Myocyte (in vitro differentiated cells): ENCODE measurements at regions not wholly inside any gene's neighbourhood (a gene's known extent, or its start where the extent isn't known, plus 50 kb on each side); places are given as distances from the start of the nearest gene placed in this dataset.
"Not testable (repeated sequence)": the region's sequence is repeated elsewhere in the genome, so short reads cannot be mapped to it uniquely, and the experiment has no call there.

Source experiments
- DNase-seq: peaks from one replicate; pipeline ENCODE4 v3.0.0-alpha.2; 2012; ENCODE audit warnings: low read depth

DNA sequence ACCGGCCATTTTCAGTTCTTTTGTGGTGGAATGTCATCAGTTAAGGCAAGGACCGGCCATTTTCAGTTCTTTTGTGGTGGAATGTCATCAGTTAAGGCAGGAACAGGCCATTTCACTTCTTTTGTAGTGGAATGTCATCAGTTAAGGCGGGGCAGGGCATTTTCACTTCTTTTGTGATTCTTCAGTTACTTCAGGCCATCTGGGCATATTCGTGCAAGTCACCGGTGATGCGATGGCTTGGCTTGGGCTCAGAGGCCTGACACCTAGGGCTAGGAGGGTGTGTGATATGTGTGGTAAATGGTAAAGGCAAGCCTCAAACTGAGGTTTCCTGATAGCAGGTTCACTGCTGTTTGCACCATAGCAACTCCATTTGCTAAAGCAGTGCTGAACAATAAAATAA, 293.2 kb upstream of the SEMA6A start:
- DNase-seq, result not testable (repeated sequence)

DNA sequence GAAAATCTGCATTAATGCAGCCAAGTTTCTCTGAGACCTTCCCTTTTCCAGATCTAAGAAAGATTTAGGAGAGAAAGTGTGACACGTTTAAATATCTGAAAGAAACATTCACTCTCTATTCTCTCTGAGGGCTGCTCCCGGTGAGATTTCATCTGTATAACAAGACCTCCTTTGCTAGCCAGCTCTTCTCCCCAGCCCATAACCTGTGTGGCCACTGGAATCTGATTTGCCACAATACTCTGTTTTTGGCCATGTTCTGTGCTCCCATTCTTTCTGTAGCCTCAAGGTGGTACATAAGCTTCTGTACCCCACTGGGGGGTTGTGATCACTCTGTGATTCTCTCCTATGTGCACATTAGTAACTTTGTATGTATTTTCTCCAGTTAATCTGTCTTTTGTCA, 291.0 kb upstream of the SEMA6A start:
- no peak for DNase-seq

DNA sequence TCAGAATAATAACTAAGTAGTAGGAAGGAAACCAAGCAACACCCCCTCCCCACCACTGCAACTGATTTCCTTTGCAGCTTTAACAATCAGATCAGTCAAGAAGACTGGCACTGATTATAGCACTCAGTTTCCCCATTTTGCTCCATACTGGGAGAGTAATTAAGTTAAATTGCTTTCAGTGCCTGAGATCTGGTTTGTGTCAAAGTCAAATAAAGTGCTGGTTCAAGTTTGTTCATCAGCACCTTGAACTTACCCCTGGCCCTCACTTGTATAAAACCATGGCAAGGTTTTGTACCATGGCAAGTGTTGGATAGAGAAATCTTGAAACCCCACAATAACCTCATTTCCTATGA, 290.2 kb upstream of the SEMA6A start:
- no peak for DNase-seq

DNA sequence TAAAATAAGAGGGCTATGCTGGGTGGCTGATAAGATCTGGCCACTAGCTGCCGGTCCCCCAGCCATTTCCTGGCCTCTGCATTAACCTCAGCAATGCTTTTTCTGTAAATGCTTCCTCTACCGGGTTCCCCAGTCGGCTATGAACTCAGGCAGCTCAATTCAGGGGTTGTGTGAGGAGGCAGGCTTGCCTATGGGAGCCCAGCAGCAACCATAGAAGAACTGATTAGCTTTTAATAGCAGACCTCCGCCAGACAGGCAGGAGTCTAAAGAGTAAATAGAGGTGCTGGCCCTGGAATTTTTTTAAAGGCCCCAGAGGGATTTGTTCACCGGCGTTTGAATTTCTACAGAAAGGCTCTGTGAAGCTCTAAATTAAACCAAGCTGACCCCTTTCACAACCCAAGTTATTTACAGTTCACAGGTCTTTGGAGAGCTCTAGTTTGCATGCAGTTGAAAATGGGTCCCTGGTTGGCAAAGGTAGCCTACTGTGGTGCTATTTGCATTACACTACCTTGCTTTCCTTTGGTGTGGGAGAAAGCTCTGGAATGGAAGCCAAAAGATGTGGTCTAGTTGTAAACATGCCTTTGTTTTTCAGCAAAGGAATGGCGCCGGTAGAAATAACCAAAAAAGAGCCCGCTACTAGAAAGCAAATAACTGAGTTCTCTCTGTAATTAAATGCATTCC, 289.7 kb upstream of the SEMA6A start:
- DNase-seq, result no peak

DNA sequence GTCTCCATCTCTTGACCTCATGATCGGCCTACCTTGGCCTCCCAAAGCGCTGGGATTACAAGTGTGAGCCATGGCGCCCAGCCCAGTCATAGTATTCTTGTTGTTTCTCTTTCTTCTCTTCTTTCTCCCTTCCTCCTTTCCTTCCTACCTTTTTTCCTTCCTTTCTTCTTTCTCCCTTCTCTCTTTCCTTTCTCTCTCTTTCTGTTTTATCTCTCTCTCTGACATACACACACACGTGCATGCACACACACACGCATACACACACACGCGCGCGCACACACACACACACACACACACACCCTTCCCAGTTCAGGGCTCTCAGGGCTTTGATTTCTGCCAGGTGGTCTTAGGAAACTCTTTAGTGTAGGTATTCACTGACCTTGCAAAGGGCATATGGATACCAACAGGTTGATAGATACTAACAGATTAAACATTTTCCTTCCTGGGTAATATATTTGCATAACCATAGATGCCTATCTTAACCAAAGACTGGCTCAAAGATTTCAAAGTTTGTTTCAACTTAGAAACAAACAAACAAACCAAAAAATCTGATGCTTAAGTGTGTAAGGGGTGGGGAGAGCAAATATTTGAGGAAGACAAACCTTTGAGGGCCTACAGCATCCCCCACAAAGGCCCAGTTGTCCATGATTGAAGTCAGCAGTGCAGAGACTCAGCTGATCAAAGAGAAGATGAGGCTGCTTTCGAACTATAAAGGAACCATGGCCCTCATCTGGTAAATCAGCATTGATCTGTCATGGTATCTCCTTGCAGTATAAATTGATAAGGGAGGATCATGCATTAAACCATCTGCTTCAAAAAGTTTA, 288.2 kb upstream of the SEMA6A start:
- DNase-seq, result no peak

DNA sequence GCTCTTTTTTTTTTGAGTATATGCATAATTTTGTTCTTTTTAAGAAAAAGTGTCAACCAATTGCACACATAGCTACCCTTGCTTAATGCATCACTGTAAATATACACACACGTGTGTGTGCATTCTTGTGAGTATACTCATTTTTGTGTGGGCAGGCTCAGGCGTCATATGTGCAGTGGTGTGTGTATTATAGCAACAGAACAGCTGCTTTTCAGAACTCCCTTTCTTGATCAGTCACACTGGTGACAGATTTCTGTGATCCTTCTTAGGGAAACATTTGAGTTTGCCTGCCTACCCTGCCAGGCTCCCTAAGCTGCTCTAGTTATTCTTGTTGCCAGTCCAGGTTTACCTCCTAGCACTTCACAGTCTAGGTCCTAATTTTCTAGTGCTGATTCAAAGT, 287.0 kb upstream of the SEMA6A start:
- DNase-seq, result no peak

DNA sequence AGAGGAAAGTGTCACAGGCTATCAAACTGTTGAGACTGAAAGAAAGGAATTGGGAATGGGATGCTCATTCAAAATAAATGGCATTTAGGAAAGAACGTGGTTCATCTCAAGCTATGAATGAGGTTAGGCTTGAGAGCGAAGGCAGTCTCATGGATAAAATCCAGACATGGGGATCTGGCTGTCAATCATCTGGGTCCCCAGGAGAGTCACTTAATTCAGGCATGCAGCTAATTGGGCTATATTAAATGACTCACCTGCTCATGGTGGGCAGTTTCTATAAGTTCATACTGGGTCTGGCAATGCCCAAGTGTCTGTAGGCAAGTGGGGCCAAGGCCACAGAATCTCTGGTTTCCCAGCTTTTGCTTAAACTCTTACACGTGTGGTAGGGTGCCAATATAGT, 286.5 kb upstream of the SEMA6A start:
- no peak for DNase-seq

DNA sequence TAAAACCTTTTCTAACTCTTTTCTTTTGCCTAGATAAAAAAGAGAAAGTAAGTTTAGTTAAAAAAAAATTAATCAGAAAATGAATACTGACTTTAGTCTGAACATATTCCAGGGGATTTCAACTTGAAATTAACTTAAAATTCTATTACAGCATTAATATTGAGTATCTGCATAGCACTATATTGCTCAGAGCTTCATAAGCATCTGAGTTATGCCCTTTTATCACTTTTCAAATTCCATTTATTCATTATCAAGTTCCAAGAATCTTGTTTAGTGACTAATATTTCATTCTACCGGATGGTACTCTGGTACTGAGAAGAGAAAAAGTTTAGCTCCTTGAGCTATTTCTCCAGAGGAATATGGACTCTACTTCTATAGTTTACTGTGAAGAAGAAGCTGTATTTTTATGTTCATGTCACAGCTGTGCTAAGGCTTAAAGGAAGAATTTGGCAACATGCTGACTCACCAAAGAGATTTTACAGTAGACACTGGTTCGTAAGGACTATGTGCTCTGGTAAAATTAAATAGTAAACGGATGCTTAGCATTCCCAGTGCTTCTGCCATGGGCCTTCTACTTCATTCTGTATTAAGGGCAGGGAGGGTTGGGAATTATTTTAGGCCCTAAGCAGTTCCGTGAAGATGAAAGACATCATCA, 285.2 kb upstream of the SEMA6A start:
- peak; percentile 1 for DNase-seq

DNA sequence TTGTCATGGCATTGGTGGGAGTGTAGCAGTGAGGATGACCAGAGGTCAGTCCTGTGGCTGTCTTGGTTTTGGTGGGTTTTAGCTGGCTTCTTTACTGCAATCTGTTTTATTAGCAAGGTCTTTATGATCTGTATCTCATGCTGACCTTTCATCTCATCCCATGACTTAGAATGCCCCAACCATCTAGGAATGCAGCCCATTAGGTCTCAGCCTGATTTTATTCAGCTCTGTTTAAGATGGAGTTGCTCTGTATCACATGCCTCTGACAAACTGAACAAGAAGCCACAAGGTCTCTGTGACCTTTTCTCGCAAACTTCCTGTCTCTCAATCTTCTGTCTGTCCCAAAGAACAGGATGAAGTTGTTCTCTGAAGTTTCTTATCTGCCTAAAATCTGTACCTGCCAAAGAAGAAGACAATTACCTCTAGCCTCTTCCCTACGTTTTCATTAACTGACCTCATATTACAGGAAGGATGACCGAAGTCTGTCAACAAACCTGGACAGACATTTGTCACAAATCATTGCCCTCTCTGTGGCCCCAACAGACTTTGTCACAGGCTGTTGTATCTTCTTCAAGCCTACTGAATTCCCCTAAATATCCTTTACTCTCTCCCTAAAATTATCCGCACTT, 284.2 kb upstream of the SEMA6A start:
- DNase-seq, result no peak

DNA sequence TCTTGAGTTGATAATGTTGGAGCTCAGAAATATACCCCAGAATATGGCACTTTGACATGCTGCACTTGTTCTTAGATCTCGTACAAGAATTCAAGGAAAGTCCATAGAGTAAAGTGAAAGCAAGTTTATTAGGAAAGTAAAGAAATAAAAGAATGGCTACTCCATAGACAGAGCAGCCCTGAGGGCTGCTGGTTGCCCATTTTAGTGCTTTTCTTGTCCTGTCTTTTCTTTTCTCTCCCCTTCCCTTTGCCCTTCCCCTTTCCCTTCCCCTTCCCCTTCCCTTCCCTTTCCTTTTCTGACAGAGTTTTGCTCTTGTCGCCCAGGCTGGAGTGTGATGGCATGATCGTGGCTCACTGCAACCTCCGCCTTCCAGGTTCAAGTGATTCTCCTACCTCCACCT, 283.4 kb upstream of the SEMA6A start:
- not testable (repeated sequence) for DNase-seq

DNA sequence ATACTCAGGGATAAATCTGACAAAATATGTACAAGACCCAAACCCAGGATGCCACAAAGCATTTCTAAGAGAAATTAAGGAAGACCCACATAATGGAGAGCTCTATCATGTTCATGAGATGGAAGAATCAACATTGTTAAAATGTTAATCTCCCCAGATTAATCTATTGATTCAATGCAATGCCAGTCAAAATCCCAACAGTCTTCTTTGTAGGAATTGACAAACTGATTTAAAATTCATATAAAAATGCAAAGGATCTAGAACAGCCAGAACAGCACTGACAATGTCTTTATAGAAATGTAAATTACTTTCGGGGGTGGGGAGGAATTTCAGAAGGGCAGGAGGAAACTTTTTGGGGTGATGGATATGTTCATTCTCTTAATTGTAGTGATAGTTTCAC, 281.6 kb upstream of the SEMA6A start:
- DNase-seq, result no peak

DNA sequence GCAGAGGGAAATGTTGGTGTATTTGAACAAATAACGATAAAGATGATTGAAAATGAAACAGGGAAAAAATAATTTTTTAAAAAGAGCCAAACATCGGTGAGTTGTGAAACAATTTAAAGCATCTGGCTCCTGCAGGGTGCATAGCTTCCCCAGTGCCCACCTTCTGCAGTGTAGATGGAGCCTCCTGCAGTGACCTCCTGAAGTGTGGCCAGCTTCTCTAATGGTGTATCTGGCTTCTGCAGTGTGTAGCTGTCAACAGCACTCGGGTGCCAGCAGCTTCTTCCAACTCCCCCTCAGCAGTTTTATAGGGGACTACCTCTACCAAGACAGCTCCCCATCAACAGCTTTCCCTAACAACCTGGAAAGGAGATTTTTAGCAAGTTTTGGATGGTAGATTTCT, 279.4 kb upstream of the SEMA6A start:
- DNase-seq, result no peak

DNA sequence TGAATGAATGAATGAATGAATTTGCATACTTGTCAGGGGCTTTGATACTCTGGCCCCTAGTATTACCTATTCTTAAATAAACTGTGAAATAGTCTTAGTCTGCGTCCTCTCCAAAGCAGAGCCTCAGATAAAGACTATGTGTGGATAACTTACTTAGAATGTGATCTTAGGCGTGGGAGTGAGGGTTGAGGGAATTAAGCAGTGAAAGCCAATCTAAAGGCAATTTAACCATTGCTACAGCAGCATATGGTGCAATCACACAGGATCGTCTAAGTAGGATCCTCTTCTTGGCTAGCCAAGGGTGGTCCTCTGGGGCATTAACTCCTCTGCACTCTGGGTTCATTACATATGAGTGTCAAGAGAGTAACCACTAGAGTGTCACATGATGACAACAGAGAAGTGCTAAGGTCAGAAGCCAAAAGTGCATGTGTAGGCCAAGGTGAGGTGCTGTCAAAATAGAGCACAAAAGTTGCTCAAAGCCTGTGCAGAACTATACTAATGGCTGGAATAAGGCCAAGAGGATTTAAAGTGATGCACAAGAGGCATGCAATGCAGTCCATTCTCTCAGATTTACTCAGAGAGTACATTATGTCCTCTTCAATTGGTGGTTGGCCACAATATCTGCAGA, 274.4 kb upstream of the SEMA6A start:
- no peak for DNase-seq

DNA sequence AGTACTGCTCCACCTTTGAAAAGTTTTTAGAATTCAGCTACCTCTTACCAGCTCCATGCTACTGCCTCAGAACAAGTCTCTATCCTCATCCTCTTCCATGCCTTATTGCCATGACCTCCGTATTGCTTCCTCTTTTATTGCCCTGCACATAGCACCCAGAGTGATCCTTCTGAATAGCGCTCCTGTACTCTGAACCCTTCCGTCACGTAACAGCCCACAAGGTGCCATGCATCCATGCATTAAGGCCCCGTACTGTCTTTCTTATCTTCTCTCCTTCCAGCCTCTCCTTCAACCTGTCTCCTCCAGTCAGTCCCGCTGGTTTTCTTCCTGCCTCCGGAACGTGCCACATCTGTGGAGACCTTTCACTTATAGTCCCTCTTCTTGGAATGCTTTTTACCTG, 273.3 kb upstream of the SEMA6A start:
- DNase-seq, result no peak

DNA sequence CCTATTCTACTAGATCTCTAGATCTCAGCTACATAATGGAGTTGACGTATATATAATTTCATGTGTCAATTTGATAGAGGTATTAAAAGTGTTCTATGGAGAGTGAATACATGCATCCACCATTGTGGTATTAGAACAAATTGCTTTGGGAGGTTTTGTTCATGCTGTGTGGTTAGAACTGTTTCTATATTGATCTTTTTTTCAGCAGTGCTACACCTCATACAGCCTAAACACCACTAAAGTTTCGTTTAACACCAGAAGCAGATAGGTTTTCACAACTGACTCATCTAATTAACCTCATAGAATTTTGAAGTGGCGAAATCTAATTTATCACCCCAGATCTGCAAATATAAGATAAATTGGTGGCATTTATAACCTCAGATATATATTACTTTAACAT, 269.4 kb upstream of the SEMA6A start:
- no peak for DNase-seq

DNA sequence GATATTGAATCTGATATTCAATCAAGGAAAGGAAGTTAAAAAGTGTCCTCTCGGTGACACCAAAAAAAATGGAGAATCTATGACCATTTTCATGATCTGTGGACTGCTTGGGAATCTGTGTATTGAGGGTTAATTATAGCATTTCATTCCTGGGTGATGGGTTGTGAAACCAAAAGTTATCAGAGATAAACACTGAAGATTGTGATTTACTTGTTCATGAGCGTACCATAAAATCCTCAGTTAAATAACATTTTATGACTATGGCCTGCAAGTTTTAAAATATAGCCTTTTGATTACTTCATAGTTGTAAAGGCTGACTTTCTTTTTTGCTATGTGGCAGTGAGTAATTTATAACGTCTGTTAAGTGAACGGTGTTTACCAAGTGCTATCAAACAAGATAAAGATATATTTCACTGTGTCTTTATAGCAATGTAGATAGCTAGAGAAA, 267.9 kb upstream of the SEMA6A start:
- DNase-seq, result no peak

DNA sequence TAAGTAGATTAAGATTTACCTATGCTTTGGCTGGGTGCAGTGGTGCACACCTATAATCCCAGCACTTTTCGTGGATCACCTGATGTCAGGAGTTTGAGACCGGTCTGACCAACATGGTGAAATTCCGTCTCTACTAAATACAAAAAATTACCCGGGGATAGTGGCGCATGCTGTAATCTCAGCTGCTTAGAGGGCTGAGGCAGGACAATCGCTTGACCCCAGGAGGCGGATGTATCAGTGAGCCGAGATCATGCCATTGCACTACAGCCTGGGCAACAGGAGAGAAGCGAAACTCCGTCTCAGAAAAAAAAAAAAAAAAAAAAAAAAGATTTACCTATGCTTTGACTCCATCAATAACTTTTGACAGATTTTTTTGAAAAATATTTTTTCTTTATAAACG, 267.1 kb upstream of the SEMA6A start:
- no peak for DNase-seq

DNA sequence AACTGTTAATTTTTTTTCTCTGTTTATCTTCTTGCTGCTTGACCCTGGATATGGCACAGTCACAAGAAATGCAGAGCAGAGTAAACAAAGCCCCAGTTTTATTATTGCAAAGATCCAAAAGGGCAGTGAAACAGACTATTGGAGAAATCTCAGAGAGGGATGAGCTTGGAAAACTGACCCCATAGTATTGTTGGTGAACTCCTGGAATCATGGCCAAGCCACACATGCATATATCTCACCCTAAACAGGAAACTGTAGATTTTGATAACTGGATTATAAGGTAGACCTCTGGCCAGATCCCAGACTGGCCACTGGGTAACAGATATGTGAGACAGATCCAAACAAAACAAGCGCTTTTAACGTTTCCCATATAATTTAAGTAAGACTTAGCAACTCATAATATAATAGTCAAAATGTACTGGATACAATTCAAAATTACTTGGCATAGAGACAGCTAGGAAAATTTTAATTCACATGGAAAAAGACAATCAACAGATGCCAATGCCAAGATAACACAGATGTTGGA, 263.5 kb upstream of the SEMA6A start:
- no peak for DNase-seq

DNA sequence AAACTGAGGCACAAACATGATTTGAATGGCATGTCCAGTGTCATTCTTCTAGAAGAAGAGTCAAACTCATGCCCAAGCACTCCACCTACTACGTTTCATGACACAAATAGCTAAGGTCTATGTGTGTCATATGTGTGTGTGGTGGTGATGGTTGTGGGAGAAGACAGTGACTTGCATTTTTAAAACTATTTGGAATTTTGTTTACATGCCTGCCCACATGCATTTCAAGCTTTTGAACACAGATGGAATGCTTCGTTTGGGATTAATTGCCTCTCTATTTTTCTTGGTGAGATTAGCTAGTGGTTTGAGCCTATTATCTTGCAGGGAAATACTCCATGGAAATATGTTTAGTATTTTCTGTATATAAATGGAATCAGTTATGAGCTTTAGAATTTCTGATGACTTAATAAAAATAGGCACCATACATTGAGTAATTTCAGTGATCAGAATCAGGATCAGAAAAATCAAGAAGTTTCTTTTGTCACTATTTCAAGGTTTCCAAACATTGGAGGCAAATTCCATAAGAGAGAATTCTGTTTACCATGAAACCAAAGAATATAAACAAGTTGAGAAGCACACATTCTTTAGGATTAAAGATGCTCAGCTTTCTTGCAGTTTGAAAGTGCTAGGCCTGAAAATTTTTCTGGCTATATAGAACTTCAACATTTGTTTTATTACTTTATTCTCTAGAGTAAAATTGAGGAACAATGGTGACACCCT, 260.3 kb upstream of the SEMA6A start:
- no peak for DNase-seq

DNA sequence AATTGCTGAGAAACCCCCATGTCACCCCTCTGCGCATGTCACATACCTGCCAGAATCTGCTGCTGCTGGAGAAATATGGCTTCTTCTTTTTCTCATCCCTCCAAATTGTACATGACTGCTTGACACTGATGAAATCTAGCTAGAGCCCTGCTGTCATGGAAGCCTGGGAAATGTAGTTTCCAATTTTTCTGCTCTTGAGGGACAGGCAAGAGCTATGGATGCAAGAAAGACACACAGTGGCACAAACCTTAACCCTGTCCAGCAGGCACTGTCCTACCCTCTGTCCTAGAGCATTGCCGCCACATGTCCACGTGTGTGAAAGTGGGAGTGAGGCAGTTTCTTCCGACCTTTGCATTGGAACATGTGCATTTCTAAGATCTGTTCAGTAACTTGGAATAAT, 255.5 kb upstream of the SEMA6A start:
- DNase-seq, result no peak

DNA sequence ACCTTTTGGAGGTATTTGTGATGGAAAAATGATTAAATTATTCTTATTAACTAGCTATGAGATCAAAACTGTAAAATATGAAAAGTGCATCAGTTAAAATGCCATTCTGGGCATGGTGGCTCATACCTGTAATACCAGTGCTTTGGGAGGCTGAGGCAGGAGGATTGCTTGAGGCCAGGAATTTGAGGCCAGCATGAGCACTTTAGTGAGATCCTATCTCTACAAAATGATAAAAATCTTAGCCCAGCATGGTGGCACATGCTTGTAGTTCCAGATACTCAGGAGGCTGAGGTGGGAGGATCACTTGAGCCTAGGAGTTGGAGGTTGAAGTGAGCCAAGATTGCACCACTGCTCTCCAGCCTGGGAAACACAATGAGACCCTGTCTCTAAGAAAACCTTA, 252.5 kb upstream of the SEMA6A start:
- no peak for DNase-seq
